GM12878 (cell line): ENCODE measurements at regions not wholly inside any gene's neighbourhood (a gene's known extent, or its start where the extent isn't known, plus 50 kb on each side); places are given as distances from the start of the nearest gene placed in this dataset.

Experiments used
- ATAC-seq: fragments of 200-7000 bp; cut with Tn5 transposase; 3 replicates; pipeline ENCODE4 v1.9.1; 2020; ENCODE audit warnings: mild to moderate bottlenecking, moderate library complexity
- BruUV-seq: library from RNA; stranded (reverse); fragments of 400-500 nt; replicated peaks from 2 replicates; lab custom pipeline; 2021; lab: Mats Ljungman, UMichigan
- CTCF ChIA-PET: fragments of 300-600 bp; sonication (Branson Sonifier 250); formaldehyde crosslinking; extraction: SDS; loops from one replicate; lab custom pipeline; 2021; ENCODE audit warnings: inconsistent platforms; lab: Yijun Ruan, JAX
- POLR2A ChIA-PET: fragments of 350-600 bp; formaldehyde crosslinking; extraction: SDS; loops from one replicate; lab custom pipeline; 2021; ENCODE audit warnings: inconsistent platforms; lab: Charles Lee
- RAD21 ChIA-PET: fragments of 300-600 bp; sonication (Branson Sonifier 250); formaldehyde crosslinking; loops from one replicate; lab custom pipeline; 2023; ENCODE audit warnings: antibody characterized with exemption; ENCODE audit not compliant: unreplicated experiment; lab: Charles Lee
- SMC1A ChIA-PET: fragments of 300-600 bp; sonication (Branson Sonifier 250); formaldehyde crosslinking; loops from one replicate; lab custom pipeline; 2023; ENCODE audit not compliant: unreplicated experiment, uncharacterized antibody; lab: Charles Lee
- DNase-seq: peaks from one replicate; pipeline ENCODE4 v3.0.0-alpha.2; 2011; ENCODE audit warnings: low read depth, low spot score
- FAIRE-seq: peaks from 3 replicates; lab custom pipeline; 2011; peaks lifted over from hg19 to GRCh38; lab: Jason Lieb, UNC
- H2AFZ ChIP-seq: 2 replicates; pipeline ENCODE4 v1.6.0; 2011; ENCODE audit warnings: low read depth, low read length, control low read depth; ENCODE audit not compliant: control insufficient read depth
- H3K27ac ChIP-seq: 2 replicates; pipeline ENCODE4 v1.5.1; 2011; ENCODE audit warnings: control low read depth; ENCODE audit not compliant: control insufficient read depth, insufficient read depth
- H3K27me3 ChIP-seq, 2 experiments: replicated peaks in 1 of 2; 2 replicates each; pipeline versions ENCODE4 v1.6.0 to v1.6.1; 2011; ENCODE audit warnings: low read length in 1 of 2; ENCODE audit not compliant: control insufficient read depth in 2 of 2, insufficient read depth in 2 of 2
- H3K36me3 ChIP-seq, 2 experiments: 2 replicates each; pipeline ENCODE4 v1.5.1; 2011; ENCODE audit warnings: low read length in 1 of 2; ENCODE audit not compliant: control insufficient read depth in 2 of 2, insufficient read depth in 2 of 2
- H3K4me1 ChIP-seq: 2 replicates; pipeline ENCODE4 v1.6.1; 2011; ENCODE audit warnings: mild to moderate bottlenecking, low read length, moderate library complexity, mixed read lengths; ENCODE audit not compliant: control insufficient read depth, insufficient read depth
- H3K4me2 ChIP-seq: 2 replicates; pipeline ENCODE4 v1.6.0; 2011; ENCODE audit warnings: control low read depth; ENCODE audit not compliant: control insufficient read depth, insufficient read depth
- H3K4me3 ChIP-seq: fragments of 200-600 bp; sonication (generic); 2 replicates; pipeline ENCODE4 v1.5.1; 2016
- H3K79me2 ChIP-seq: 2 replicates; pipeline ENCODE4 v1.6.0; 2011; ENCODE audit warnings: low read length; ENCODE audit not compliant: control insufficient read depth, insufficient read depth
- H3K9ac ChIP-seq: 2 replicates; pipeline ENCODE4 v1.8.0; 2011; ENCODE audit warnings: low read length, control low read depth, mixed read lengths; ENCODE audit not compliant: control insufficient read depth, insufficient read depth
- H3K9me3 ChIP-seq: replicated peaks from 3 replicates; pipeline ENCODE4 v1.5.1; 2011; ENCODE audit warnings: mild to moderate bottlenecking, low read length; ENCODE audit not compliant: control insufficient read depth, insufficient read depth
- H4K20me1 ChIP-seq: 2 replicates; pipeline ENCODE4 v1.6.0; 2011; ENCODE audit not compliant: control insufficient read depth, insufficient read depth
- ATF2 ChIP-seq: IDR thresholded peaks from 2 replicates; pipeline ENCODE4 v1.6.1; 2012; ENCODE audit warnings: low read length, inconsistent platforms
- ATF7 ChIP-seq: fragments of 450-650 bp; IDR thresholded peaks from 2 replicates; pipeline ENCODE4 v1.6.1; 2016; ENCODE audit warnings: low read depth, mild to moderate bottlenecking
- BCL11A ChIP-seq: IDR thresholded peaks from 2 replicates; pipeline ENCODE4 v1.6.1; 2011; ENCODE audit warnings: low read depth, low read length
- CUX1 ChIP-seq: IDR thresholded peaks from 2 replicates; pipeline ENCODE4 v1.6.1; 2012; ENCODE audit warnings: improper control_type of control experiment, low read depth, low read length; ENCODE audit not compliant: insufficient replicate concordance
- EED ChIP-seq: sonication (generic); IDR thresholded peaks from 2 replicates; pipeline ENCODE4 v1.6.1; 2016; ENCODE audit warnings: antibody characterized with exemption, low read depth
- ETV6 ChIP-seq, 2 experiments: fragments of 450-650 bp in 1 of 2; IDR thresholded peaks in 1 of 2; conservative IDR thresholded peaks in 1 of 2; 2 replicates each; pipeline ENCODE4 v1.6.1; 2014; ENCODE audit warnings: antibody characterized with exemption in 1 of 2, borderline replicate concordance in 1 of 2, low read depth in 1 of 2, mild to moderate bottlenecking in 1 of 2, moderate library complexity in 1 of 2
- KDM1A ChIP-seq: fragments of 200-600 bp; sonication (generic); IDR thresholded peaks from 2 replicates; pipeline ENCODE4 v1.6.1; 2016; ENCODE audit warnings: borderline replicate concordance
- NBN ChIP-seq: fragments of 450-650 bp; IDR thresholded peaks from 2 replicates; pipeline ENCODE4 v1.6.1; 2016
- NR2C2 ChIP-seq: IDR thresholded peaks from 2 replicates; pipeline ENCODE4 v1.6.1; 2011; ENCODE audit warnings: borderline replicate concordance, low read depth; ENCODE audit not compliant: control insufficient read depth, insufficient read length
- PAX8 ChIP-seq: fragments of 450-650 bp; IDR thresholded peaks from 2 replicates; pipeline ENCODE4 v1.6.1; 2017; ENCODE audit warnings: mild to moderate bottlenecking, moderate library complexity
- POLR2A ChIP-seq: IDR thresholded peaks from 2 replicates; pipeline ENCODE4 v1.6.1; 2011; ENCODE audit warnings: low read depth, mild to moderate bottlenecking, low read length
- RCOR1 ChIP-seq: conservative IDR thresholded peaks from 2 replicates; pipeline ENCODE4 v1.6.1; 2012; ENCODE audit warnings: low read depth, low read length, improper control_type of control experiment
- SMAD1 ChIP-seq: fragments of 450-650 bp; IDR thresholded peaks from 2 replicates; pipeline ENCODE4 v1.6.1; 2018; ENCODE audit warnings: mild to moderate bottlenecking, low read depth; ENCODE audit not compliant: partially characterized antibody
- SRF ChIP-seq, 2 experiments: IDR thresholded peaks; 2 replicates each; pipeline ENCODE4 v1.6.1; 2011; ENCODE audit warnings: low read depth in 2 of 2, low read length in 2 of 2, mild to moderate bottlenecking in 1 of 2, moderate library complexity in 1 of 2
- ZNF622 ChIP-seq: fragments of 450-650 bp; IDR thresholded peaks from 2 replicates; pipeline ENCODE4 v1.6.1; 2017; ENCODE audit warnings: mild to moderate bottlenecking, inconsistent platforms
- WGBS: methylation state at CpG from one replicate; pipeline ENCODE4 v1.1.6; 2016; ENCODE audit warnings: low lambda C conversion rate; ENCODE audit not compliant: insufficient replicate concordance, insufficient coverage; ENCODE audit errors: missing lambda C conversion rate; 5-methylcytosine and 5-hydroxymethylcytosine counted together
- in situ Hi-C: fragments of 300-500 bp; cut with MboI; formaldehyde crosslinking; loops from 9 replicates; pipeline ENCODE4 v1.14.3; 2018; ENCODE audit warnings: mixed read lengths
- intact Hi-C: fragments of 100-400 bp; cut with micrococcal nuclease; formaldehyde crosslinking; loops from one replicate; pipeline ENCODE4 v1.14.2; 2022; ENCODE audit not compliant: unreplicated experiment
- TF ChIP-seq, protein P1 (sequence below): fragments of 450-650 bp; IDR thresholded peaks from 2 replicates; pipeline ENCODE4 v1.6.1; 2018; ENCODE audit warnings: mild to moderate bottlenecking, low read depth, moderate library complexity; ENCODE audit not compliant: partially characterized antibody

GRCh38 chr4:38493066-38493465, 170.9 kb upstream of the KLF3 start (continued):
- TF ChIP-seq ATF2 (no peak), SRF (IDR thresholded peaks at IDR 0.05; ENCODE audit: low read depth in 2 of 2, low read length in 2 of 2) (no peak)
- TF ChIP-seq, all 136 proteins: peak for 0

DNA sequence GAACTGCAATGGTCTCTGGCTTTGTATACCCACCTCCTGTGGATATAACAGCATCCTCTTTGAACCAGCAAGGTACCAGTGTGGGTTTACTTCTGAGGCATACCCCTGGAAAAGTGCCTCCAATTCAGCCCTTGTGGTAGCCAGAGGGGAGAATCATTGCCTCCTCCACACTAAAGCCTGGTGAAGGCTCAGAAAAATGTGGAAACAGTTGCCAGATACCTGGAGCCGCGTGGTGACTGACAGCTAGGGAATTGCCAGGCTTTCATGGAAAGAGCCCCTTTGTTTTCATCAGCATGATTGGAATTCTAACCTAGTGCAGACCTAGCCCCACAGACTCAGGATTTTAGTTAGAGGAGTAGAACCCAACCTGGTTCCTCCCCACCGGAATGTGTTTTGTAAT, 168.6 kb upstream of the KLF3 start:
- RAD21 ChIA-PET: no interaction called here
- SMC1A ChIA-PET: no interaction called here
- no peak overlapping the region for H3K9ac ChIP-seq
- no TSS peak for BruUV-seq
- H3K4me3 ChIP-seq: no peak overlapping the region
- H3K4me2 ChIP-seq: no peak overlapping the region
- DNase-seq (no peak), ATAC-seq (no peak), FAIRE-seq (no peak)
- H3K27me3 ChIP-seq: no peaks in the 10 kb centered on the region; a peak in 1 of 4 replicates
- H3K9me3 ChIP-seq: no peaks in the 10 kb centered on the region
- in situ Hi-C loops (no loop called here), intact Hi-C loops (no loop called here)
- no peaks in the 10 kb centered on the region for H3K79me2 ChIP-seq
- H3K4me1 ChIP-seq: no peaks in the 10 kb centered on the region
- H3K27ac ChIP-seq: no peak overlapping the region
- CTCF ChIA-PET: no interaction called here
- POLR2A ChIA-PET: no interaction called here
- H3K36me3 ChIP-seq: no peaks in the 10 kb centered on the region
- H2AFZ ChIP-seq: no peak overlapping the region
- WGBS: 100% methylated on average over 3 of the region's 3 CpGs
- H4K20me1 ChIP-seq: no peaks in the 10 kb centered on the region
- TF ChIP-seq ETV6 (conservative IDR thresholded peaks at IDR 0.05 in 1 of 2, IDR thresholded peaks at IDR 0.05 in 1 of 2; ENCODE audit: borderline replicate concordance in 1 of 2, low read depth in 1 of 2) (no peak), PAX8 (no peak), SMAD1 (no peak), KDM1A (no peak), ZNF622 (no peak), CUX1 (no peak), POLR2A (no peak), EED (no peak), BCL11A (no peak), RCOR1 (no peak), NR2C2 (no peak), NBN (no peak), ATF7 (no peak)
- TF ChIP-seq, protein P1, sequence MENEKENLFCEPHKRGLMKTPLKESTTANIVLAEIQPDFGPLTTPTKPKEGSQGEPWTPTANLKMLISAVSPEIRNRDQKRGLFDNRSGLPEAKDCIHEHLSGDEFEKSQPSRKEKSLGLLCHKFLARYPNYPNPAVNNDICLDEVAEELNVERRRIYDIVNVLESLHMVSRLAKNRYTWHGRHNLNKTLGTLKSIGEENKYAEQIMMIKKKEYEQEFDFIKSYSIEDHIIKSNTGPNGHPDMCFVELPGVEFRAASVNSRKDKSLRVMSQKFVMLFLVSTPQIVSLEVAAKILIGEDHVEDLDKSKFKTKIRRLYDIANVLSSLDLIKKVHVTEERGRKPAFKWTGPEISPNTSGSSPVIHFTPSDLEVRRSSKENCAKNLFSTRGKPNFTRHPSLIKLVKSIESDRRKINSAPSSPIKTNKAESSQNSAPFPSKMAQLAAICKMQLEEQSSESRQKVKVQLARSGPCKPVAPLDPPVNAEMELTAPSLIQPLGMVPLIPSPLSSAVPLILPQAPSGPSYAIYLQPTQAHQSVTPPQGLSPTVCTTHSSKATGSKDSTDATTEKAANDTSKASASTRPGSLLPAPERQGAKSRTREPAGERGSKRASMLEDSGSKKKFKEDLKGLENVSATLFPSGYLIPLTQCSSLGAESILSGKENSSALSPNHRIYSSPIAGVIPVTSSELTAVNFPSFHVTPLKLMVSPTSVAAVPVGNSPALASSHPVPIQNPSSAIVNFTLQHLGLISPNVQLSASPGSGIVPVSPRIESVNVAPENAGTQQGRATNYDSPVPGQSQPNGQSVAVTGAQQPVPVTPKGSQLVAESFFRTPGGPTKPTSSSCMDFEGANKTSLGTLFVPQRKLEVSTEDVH: no peak
